ENCODE measurements at regions not wholly inside any gene's neighbourhood (a gene's known extent, or its start where the extent isn't known, plus 50 kb on each side); places are given as distances from the start of the nearest gene placed in this dataset.

GRCh38 chr7:46908770-46909169 lies 673.1 kb downstream of the TNS3 start:
- ChIA-PET POLR2A (ENCODE audit: partially characterized antibody) (interaction anchor here (1.1 kb wide), 1 partner anchor 9 kb away, joined by 3 read pairs; no protein-coding TSS in a partner anchor), CTCF (ENCODE audit: partially characterized antibody) (no interaction called here)
- no peaks in the 10 kb centered on the region for H3K27me3 ChIP-seq (replicated peaks in 1 of 4; ENCODE audit: control insufficient read depth in 3 of 4, extremely low read depth in 1 of 4, insufficient read depth in 3 of 4, low read length in 3 of 4)
- no peak overlapping the region for H2BK20ac ChIP-seq (ENCODE audit: low read length)
- no peak overlapping the region for H3K27ac ChIP-seq (ENCODE audit: low read depth, low read length)
- H2AK5ac ChIP-seq (ENCODE audit: low read depth, low read length), result no peak overlapping the region
- H3K4me1 ChIP-seq (replicated peaks in 1 of 4; ENCODE audit: control insufficient read depth in 3 of 4, insufficient read depth in 4 of 4, low read length in 3 of 4), result no peaks in the 10 kb centered on the region
- no peak overlapping the region for H2BK12ac ChIP-seq (ENCODE audit: low read depth, low read length)
- H3K23ac ChIP-seq (ENCODE audit: insufficient read length), result no peak overlapping the region
- no peaks in the 10 kb centered on the region for H3K79me2 ChIP-seq (ENCODE audit: control insufficient read depth in 1 of 2, insufficient read depth in 2 of 2, low read length in 2 of 2)
- H3K23me2 ChIP-seq (ENCODE audit: low read depth, low read length), result no peaks in the 10 kb centered on the region
- H4K5ac ChIP-seq (ENCODE audit: insufficient read length, low read depth, low read length), result no peak overlapping the region
- no peak overlapping the region for H3K4me3 ChIP-seq (ENCODE audit: extremely low read depth in 1 of 4, insufficient read depth in 2 of 4, low read depth in 3 of 4, low read length in 4 of 4)
- WGBS, 2 experiments (ENCODE audit: extremely low coverage in 1 of 2, insufficient coverage in 1 of 2, insufficient read length in 1 of 2, insufficient replicate concordance in 2 of 2, low coverage in 1 of 2, low lambda C conversion rate in 2 of 2, missing lambda C conversion rate in 1 of 2), result 90% methylated on average over 1 of the region's 1 CpG; no CpG with 5 or more reads in 1 of the 2 experiments
- H3K79me1 ChIP-seq (ENCODE audit: low read depth, low read length), result no peaks in the 10 kb centered on the region
- FAIRE-seq (no peak), DNase-seq (ENCODE audit: low read depth in 1 of 2, low spot score in 2 of 2) (no peak)
- no peaks in the 10 kb centered on the region for H3K36me3 ChIP-seq (ENCODE audit: control insufficient read depth in 2 of 4, insufficient read depth in 4 of 4, low read length in 3 of 4)
- H3K4me2 ChIP-seq (ENCODE audit: insufficient read depth in 1 of 2, low read depth in 2 of 2, low read length in 2 of 2), result no peak overlapping the region
- no peak overlapping the region for H3K4ac ChIP-seq (replicated peaks; ENCODE audit: insufficient read length, low read depth, low read length)
- no peak overlapping the region for H4K8ac ChIP-seq (ENCODE audit: extremely low read depth, insufficient read depth, low read length)
- H2BK5ac ChIP-seq (ENCODE audit: low read depth, low read length), result no peak overlapping the region
- H2AFZ ChIP-seq (ENCODE audit: low read length), result no peak overlapping the region; the same call in 1 of the 2 replicates
- no peak overlapping the region for H3K14ac ChIP-seq (ENCODE audit: insufficient read length)
- H2BK15ac ChIP-seq (ENCODE audit: low read length), result no peak overlapping the region
- H3K18ac ChIP-seq (ENCODE audit: extremely low read depth, low read length), result no peak overlapping the region
- no peaks in the 10 kb centered on the region for H3K9me3 ChIP-seq (ENCODE audit: insufficient read depth in 2 of 2, low read depth in 1 of 2, low read length in 1 of 2)
- no peak overlapping the region for H3K9ac ChIP-seq (replicated peaks in 1 of 4; ENCODE audit: extremely low read depth in 1 of 4, low read depth in 3 of 4, low read length in 3 of 4)
- no peak overlapping the region for H4K91ac ChIP-seq (replicated peaks; ENCODE audit: insufficient read length, low read length)
- no peak overlapping the region for H3K56ac ChIP-seq (replicated peaks; ENCODE audit: insufficient read length, low read depth, low read length)
- no peak overlapping the region for H2BK120ac ChIP-seq (replicated peaks; ENCODE audit: low read depth, low read length)
- no peaks in the 10 kb centered on the region for H4K20me1 ChIP-seq (replicated peaks in 1 of 2; ENCODE audit: control insufficient read depth in 1 of 2, insufficient read depth in 2 of 2, low read length in 2 of 2)
- TF ChIP-seq, protein P1, sequence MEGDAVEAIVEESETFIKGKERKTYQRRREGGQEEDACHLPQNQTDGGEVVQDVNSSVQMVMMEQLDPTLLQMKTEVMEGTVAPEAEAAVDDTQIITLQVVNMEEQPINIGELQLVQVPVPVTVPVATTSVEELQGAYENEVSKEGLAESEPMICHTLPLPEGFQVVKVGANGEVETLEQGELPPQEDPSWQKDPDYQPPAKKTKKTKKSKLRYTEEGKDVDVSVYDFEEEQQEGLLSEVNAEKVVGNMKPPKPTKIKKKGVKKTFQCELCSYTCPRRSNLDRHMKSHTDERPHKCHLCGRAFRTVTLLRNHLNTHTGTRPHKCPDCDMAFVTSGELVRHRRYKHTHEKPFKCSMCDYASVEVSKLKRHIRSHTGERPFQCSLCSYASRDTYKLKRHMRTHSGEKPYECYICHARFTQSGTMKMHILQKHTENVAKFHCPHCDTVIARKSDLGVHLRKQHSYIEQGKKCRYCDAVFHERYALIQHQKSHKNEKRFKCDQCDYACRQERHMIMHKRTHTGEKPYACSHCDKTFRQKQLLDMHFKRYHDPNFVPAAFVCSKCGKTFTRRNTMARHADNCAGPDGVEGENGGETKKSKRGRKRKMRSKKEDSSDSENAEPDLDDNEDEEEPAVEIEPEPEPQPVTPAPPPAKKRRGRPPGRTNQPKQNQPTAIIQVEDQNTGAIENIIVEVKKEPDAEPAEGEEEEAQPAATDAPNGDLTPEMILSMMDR (IDR thresholded peaks at IDR 0.05; ENCODE audit: control extremely low read depth in 1 of 3, insufficient read depth in 1 of 3, low read depth in 1 of 3, low read length in 3 of 3), result no peak
- TF ChIP-seq RAD21 (IDR thresholded peaks at IDR 0.05 in 1 of 2, conservative IDR thresholded peaks at IDR 0.05 in 1 of 2; ENCODE audit: low read depth in 2 of 2, low read length in 2 of 2), result no peak
- no peak for TF ChIP-seq SIRT6 (IDR thresholded peaks at IDR 0.05; ENCODE audit: low read length)
- TF ChIP-seq, protein P2, sequence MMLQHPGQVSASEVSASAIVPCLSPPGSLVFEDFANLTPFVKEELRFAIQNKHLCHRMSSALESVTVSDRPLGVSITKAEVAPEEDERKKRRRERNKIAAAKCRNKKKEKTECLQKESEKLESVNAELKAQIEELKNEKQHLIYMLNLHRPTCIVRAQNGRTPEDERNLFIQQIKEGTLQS (IDR thresholded peaks at IDR 0.05; ENCODE audit: insufficient read depth, low read depth, low read length), result no peak
- TF ChIP-seq HDAC2 (IDR thresholded peaks at IDR 0.05; ENCODE audit: borderline replicate concordance in 1 of 2, low read depth in 2 of 2, low read length in 2 of 2), result no peak
- no peak for TF ChIP-seq TAF1 (IDR thresholded peaks at IDR 0.05; ENCODE audit: low read depth, low read length)
- no peak for TF ChIP-seq JUND (IDR thresholded peaks at IDR 0.05; ENCODE audit: low read length)
- no peak for TF ChIP-seq TEAD4 (IDR thresholded peaks at IDR 0.05; ENCODE audit: low read depth, low read length)
- no peak for TF ChIP-seq HDAC6 (IDR thresholded peaks at IDR 0.05; ENCODE audit: low read depth, low read length)
- TF ChIP-seq KDM5A (IDR thresholded peaks at IDR 0.05; ENCODE audit: low read length), result no peak
- no peak for TF ChIP-seq POLR2A (IDR thresholded peaks at IDR 0.05; ENCODE audit: control extremely low read depth in 1 of 2, low read depth in 2 of 2, low read length in 2 of 2)
- TF ChIP-seq NANOG (IDR thresholded peaks at IDR 0.05; ENCODE audit: insufficient read depth, low read depth, low read length, poor library complexity, severe bottlenecking), result no peak

Measured in H1 (cell line).